DND-41 (cell line): ENCODE measurements at regions not wholly inside any gene's neighbourhood (a gene's known extent, or its start where the extent isn't known, plus 50 kb on each side); places are given as distances from the start of the nearest gene placed in this dataset.

ENCODE experiments used
- ATAC-seq: fragments of 200-7000 bp; cut with Tn5 transposase; 3 replicates; pipeline ENCODE4 v1.9.1; 2021; ENCODE audit warnings: low read depth; ENCODE audit not compliant: insufficient read depth
- DNase-seq: peaks from one replicate; pipeline ENCODE4 v3.0.0-alpha.2; 2020
- H2AFZ ChIP-seq: 2 replicates; pipeline ENCODE4 v1.6.0; 2012; ENCODE audit warnings: low read depth, low read length
- H3K27ac ChIP-seq: 2 replicates; pipeline ENCODE4 v1.5.1; 2012; ENCODE audit warnings: low read length, inconsistent platforms
- H3K27me3 ChIP-seq: fragments of 200-600 bp; sonication (generic); 2 replicates; pipeline ENCODE4 v1.6.0; 2012; ENCODE audit warnings: low read length, mild to moderate bottlenecking, inconsistent platforms; ENCODE audit not compliant: insufficient read depth, poor library complexity
- H3K36me3 ChIP-seq: 2 replicates; pipeline ENCODE4 v1.5.1; 2012; ENCODE audit warnings: low read length, inconsistent platforms; ENCODE audit not compliant: insufficient read depth
- H3K4me1 ChIP-seq: 2 replicates; pipeline ENCODE4 v1.5.1; 2012; ENCODE audit warnings: mild to moderate bottlenecking, low read length; ENCODE audit not compliant: insufficient read depth
- H3K4me2 ChIP-seq: 2 replicates; pipeline ENCODE4 v1.6.0; 2012; ENCODE audit warnings: mild to moderate bottlenecking, moderate library complexity, low read length, inconsistent platforms; ENCODE audit not compliant: insufficient read depth
- H3K4me3 ChIP-seq, 2 experiments: fragments of 200-600 bp in 1 of 2; shearing (Covaris generic) in 1 of 2; 2 replicates each; pipeline ENCODE4 v1.5.1; 2012 to 2016; ENCODE audit warnings: inconsistent platforms in 2 of 2, low read length in 2 of 2, mild to moderate bottlenecking in 2 of 2, low read depth in 1 of 2, moderate library complexity in 1 of 2
- H3K79me2 ChIP-seq: 2 replicates; pipeline ENCODE4 v1.6.0; 2012; ENCODE audit warnings: low read length, inconsistent platforms; ENCODE audit not compliant: insufficient read depth
- H3K9ac ChIP-seq: 2 replicates; pipeline ENCODE4 v1.6.0; 2012; ENCODE audit warnings: low read depth, mild to moderate bottlenecking, inconsistent platforms, low read length, moderate library complexity
- H3K9me3 ChIP-seq: 2 replicates; pipeline ENCODE4 v1.5.1; 2012; ENCODE audit warnings: low read length, moderate library complexity, mild to moderate bottlenecking, inconsistent platforms; ENCODE audit not compliant: insufficient read depth, severe bottlenecking
- H4K20me1 ChIP-seq: 2 replicates; pipeline ENCODE4 v1.6.0; 2012; ENCODE audit warnings: low read length; ENCODE audit not compliant: insufficient read depth
- CTCF ChIP-seq: IDR thresholded peaks from 2 replicates; pipeline ENCODE4 v1.5.1; 2012; ENCODE audit warnings: borderline replicate concordance, low read length, moderate library complexity, mild to moderate bottlenecking; ENCODE audit not compliant: poor library complexity, severe bottlenecking; ENCODE audit errors: extremely low read depth
- EZH2 ChIP-seq: IDR thresholded peaks from 3 replicates; pipeline ENCODE4 v1.6.1; 2012; ENCODE audit warnings: borderline replicate concordance, low read depth, mild to moderate bottlenecking, moderate library complexity, low read length, inconsistent platforms; ENCODE audit not compliant: severe bottlenecking

- Histone ChIP-seq H3K4me2 (no peak overlapping the region), H3K27me3 (no peaks in the 10 kb centered on the region), H3K9me3 (no peaks in the 10 kb centered on the region), H3K27ac (no peak overlapping the region), H3K9ac (no peak overlapping the region), H3K4me1 (no peaks in the 10 kb centered on the region), H3K79me2 (no peaks in the 10 kb centered on the region), H3K36me3 (no peaks in the 10 kb centered on the region), H4K20me1 (no peaks in the 10 kb centered on the region), H2AFZ (no peak overlapping the region), H3K4me3 (no peak overlapping the region)
- DNase-seq (no peak), ATAC-seq (no peak)
- TF ChIP-seq CTCF (no peak), EZH2 (no peak)
Observed at GRCh38 chr16:7124242-7124641, 208.4 kb upstream of the RBFOX1 start.

- H3K9ac ChIP-seq: no peak overlapping the region
Observed at GRCh38 chr16:7116734-7117133, 215.9 kb upstream of the RBFOX1 start.

GRCh38 chr16:7115898-7116297 is 216.7 kb upstream of the RBFOX1 start:
- H3K4me1 ChIP-seq: no peaks in the 10 kb centered on the region
- no peaks in the 10 kb centered on the region for H3K27me3 ChIP-seq
- H4K20me1 ChIP-seq: no peaks in the 10 kb centered on the region
- no peak overlapping the region for H2AFZ ChIP-seq
- H3K27ac ChIP-seq: no peak overlapping the region
- H3K4me2 ChIP-seq: no peak overlapping the region
- no peaks in the 10 kb centered on the region for H3K36me3 ChIP-seq
- ATAC-seq (no peak), DNase-seq (no peak)
- no peak overlapping the region for H3K9ac ChIP-seq
- no peak overlapping the region for H3K4me3 ChIP-seq
- H3K9me3 ChIP-seq: no peaks in the 10 kb centered on the region
- no peak for TF ChIP-seq CTCF
- TF ChIP-seq EZH2: no peak
- no peaks in the 10 kb centered on the region for H3K79me2 ChIP-seq

More at GRCh38 chr16:7116734-7117133, 215.9 kb upstream of the RBFOX1 start:
- no peak overlapping the region for H3K4me2 ChIP-seq
- H3K27me3 ChIP-seq: no peaks in the 10 kb centered on the region
- H2AFZ ChIP-seq: no peak overlapping the region
- TF ChIP-seq CTCF: no peak
- no peak for TF ChIP-seq EZH2
- H3K4me1 ChIP-seq: no peaks in the 10 kb centered on the region
- ATAC-seq: no peak
- no peaks in the 10 kb centered on the region for H3K36me3 ChIP-seq
- H3K9me3 ChIP-seq: no peaks in the 10 kb centered on the region
- no peak overlapping the region for H3K4me3 ChIP-seq
- H4K20me1 ChIP-seq: no peaks in the 10 kb centered on the region
- no peaks in the 10 kb centered on the region for H3K79me2 ChIP-seq
- DNase-seq: no peak
- H3K27ac ChIP-seq: no peak overlapping the region

GRCh38 chr16:7113949-7114348 is 218.7 kb upstream of the RBFOX1 start:
- no peak overlapping the region for H3K4me3 ChIP-seq
- no peak overlapping the region for H3K9ac ChIP-seq
- H3K79me2 ChIP-seq: no peaks in the 10 kb centered on the region
- H3K27me3 ChIP-seq: no peaks in the 10 kb centered on the region
- no peaks in the 10 kb centered on the region for H3K36me3 ChIP-seq
- ATAC-seq: no peak
- no peaks in the 10 kb centered on the region for H4K20me1 ChIP-seq
- no peaks in the 10 kb centered on the region for H3K9me3 ChIP-seq
- no peak overlapping the region for H3K4me2 ChIP-seq
- no peak for DNase-seq
- H2AFZ ChIP-seq: no peak overlapping the region
- no peak overlapping the region for H3K27ac ChIP-seq
- no peak for TF ChIP-seq EZH2
- no peak for TF ChIP-seq CTCF
- no peaks in the 10 kb centered on the region for H3K4me1 ChIP-seq
